ENCODE measurements at regions not wholly inside any gene's neighbourhood (a gene's known extent, or its start where the extent isn't known, plus 50 kb on each side); places are given as distances from the start of the nearest gene placed in this dataset.

- no peak overlapping the region for H3K27ac Mint-ChIP-seq
- H3K36me3 Mint-ChIP-seq (ENCODE audit: low read depth), result no peaks in the 10 kb centered on the region
- TF ChIP-seq CTCF (IDR thresholded peaks at IDR 0.05), result no peak
- Histone ChIP-seq H3K9me3 (ENCODE audit: control insufficient read depth in 1 of 2, insufficient read depth in 1 of 2, low read length in 2 of 2) (no peaks in the 10 kb centered on the region), H3K27ac (ENCODE audit: low read depth in 1 of 2, low read length in 2 of 2) (no peak overlapping the region), H3K4me3 (ENCODE audit: low read length) (no peak overlapping the region), H3K27me3 (ENCODE audit: control insufficient read depth in 1 of 2, insufficient read depth in 2 of 2, low read length in 2 of 2) (no peaks in the 10 kb centered on the region), H3K4me1 (ENCODE audit: insufficient read depth, low read length) (peaks cover 11% of the 10 kb centered on the region), H3K36me3 (ENCODE audit: insufficient read depth, low read length) (no peaks in the 10 kb centered on the region)
- H3K4me3 Mint-ChIP-seq, result no peak overlapping the region
- no peaks in the 10 kb centered on the region for H3K27me3 Mint-ChIP-seq
- DNase-seq (no peak), ATAC-seq (ENCODE audit: poor library complexity) (no peak)
- H3K4me1 Mint-ChIP-seq (ENCODE audit: low read depth), result peaks cover 28% of the 10 kb centered on the region
- peaks cover 2% of the 10 kb centered on the region for H3K9me3 Mint-ChIP-seq
- ChIA-PET POLR2A (no interaction called here), CTCF (no interaction called here)
- intact Hi-C loops (cut with DNase I, micrococcal nuclease), result no loop called here
These were observed 130.0 kb upstream of the AHR start for GRCh38 chr7:17168416-17168815.

- peaks cover 28% of the 10 kb centered on the region for H3K4me1 Mint-ChIP-seq (ENCODE audit: low read depth)
- ChIA-PET POLR2A (no interaction called here), CTCF (no interaction called here)
- DNase-seq (no peak), ATAC-seq (ENCODE audit: poor library complexity) (no peak)
- no peaks in the 10 kb centered on the region for H3K27me3 Mint-ChIP-seq
- no peaks in the 10 kb centered on the region for H3K36me3 Mint-ChIP-seq (ENCODE audit: low read depth)
- no peaks in the 10 kb centered on the region for H3K36me3 ChIP-seq (ENCODE audit: insufficient read depth, low read length)
- peaks cover 11% of the 10 kb centered on the region for H3K4me1 ChIP-seq (ENCODE audit: insufficient read depth, low read length)
- TF ChIP-seq CTCF (IDR thresholded peaks at IDR 0.05), result no peak
- H3K27ac ChIP-seq (ENCODE audit: low read depth in 1 of 2, low read length in 2 of 2), result no peak overlapping the region
- no peak overlapping the region for H3K4me3 ChIP-seq (ENCODE audit: low read length)
- H3K27ac Mint-ChIP-seq, result no peak overlapping the region
- peaks cover 2% of the 10 kb centered on the region for H3K9me3 Mint-ChIP-seq
- H3K9me3 ChIP-seq (ENCODE audit: control insufficient read depth in 1 of 2, insufficient read depth in 1 of 2, low read length in 2 of 2), result no peaks in the 10 kb centered on the region
- intact Hi-C loops (cut with DNase I, micrococcal nuclease), result no loop called here
- no peaks in the 10 kb centered on the region for H3K27me3 ChIP-seq (ENCODE audit: control insufficient read depth in 1 of 2, insufficient read depth in 2 of 2, low read length in 2 of 2)
- H3K4me3 Mint-ChIP-seq, result no peak overlapping the region
These were observed 127.0 kb upstream of the AHR start for GRCh38 chr7:17171427-17171826.

GRCh38 chr7:17176371-17177032 lies 122.0 kb upstream of the AHR start:
- Histone ChIP-seq H3K27me3 (ENCODE audit: control insufficient read depth in 1 of 2, insufficient read depth in 2 of 2, low read length in 2 of 2) (no peaks in the 10 kb centered on the region), H3K9me3 (ENCODE audit: control insufficient read depth in 1 of 2, insufficient read depth in 1 of 2, low read length in 2 of 2) (no peaks in the 10 kb centered on the region), H3K36me3 (ENCODE audit: insufficient read depth, low read length) (no peaks in the 10 kb centered on the region), H3K4me1 (ENCODE audit: insufficient read depth, low read length) (no peaks in the 10 kb centered on the region), H3K4me3 (ENCODE audit: low read length) (no peak overlapping the region), H3K27ac (ENCODE audit: low read depth in 1 of 2, low read length in 2 of 2) (no peak overlapping the region)
- no peak overlapping the region for H3K27ac Mint-ChIP-seq
- TF ChIP-seq CTCF (IDR thresholded peaks at IDR 0.05), result no peak
- no peak for DNase-seq
- H3K36me3 Mint-ChIP-seq (ENCODE audit: low read depth), result no peaks in the 10 kb centered on the region
- H3K4me1 Mint-ChIP-seq (ENCODE audit: low read depth), result no peaks in the 10 kb centered on the region
- intact Hi-C loops (cut with DNase I, micrococcal nuclease), result no loop called here
- POLR2A ChIA-PET, result no interaction called here
- H3K27me3 Mint-ChIP-seq, result no peaks in the 10 kb centered on the region
- CTCF ChIA-PET, result interaction anchor here (1.1 to 1.4 kb wide), 2 partner anchors 125 to 127 kb away, joined by 3 read pairs; no protein-coding TSS in a partner anchor
- peaks cover 2% of the 10 kb centered on the region for H3K9me3 Mint-ChIP-seq
- no peak overlapping the region for H3K4me3 Mint-ChIP-seq
- no peak for ATAC-seq (ENCODE audit: poor library complexity)

Data from CD4-positive, alpha-beta T cell (primary cell).